Mucosa of gallbladder (tissue), 1 donor: ENCODE measurements at regions not wholly inside any gene's neighbourhood (a gene's known extent, or its start where the extent isn't known, plus 50 kb on each side); places are given as distances from the start of the nearest gene placed in this dataset.

Experiments
- DNase-seq: peaks from one replicate; pipeline ENCODE4 v3.0.0-alpha.2; 2020; ENCODE audit warnings: low spot score
- donor health status: DM: no; HTN: no; CAD: no.

- DNase-seq: no peak
These were observed 60.5 kb upstream of the MEDAG start for GRCh38 chr13:30845297-30846214.

GRCh38 chr13:30846311-30846710 is 59.8 kb upstream of the MEDAG start:
- no peak for DNase-seq

GRCh38 chr13:30846866-30847265 is 59.2 kb upstream of the MEDAG start:
- DNase-seq: no peak

DNA sequence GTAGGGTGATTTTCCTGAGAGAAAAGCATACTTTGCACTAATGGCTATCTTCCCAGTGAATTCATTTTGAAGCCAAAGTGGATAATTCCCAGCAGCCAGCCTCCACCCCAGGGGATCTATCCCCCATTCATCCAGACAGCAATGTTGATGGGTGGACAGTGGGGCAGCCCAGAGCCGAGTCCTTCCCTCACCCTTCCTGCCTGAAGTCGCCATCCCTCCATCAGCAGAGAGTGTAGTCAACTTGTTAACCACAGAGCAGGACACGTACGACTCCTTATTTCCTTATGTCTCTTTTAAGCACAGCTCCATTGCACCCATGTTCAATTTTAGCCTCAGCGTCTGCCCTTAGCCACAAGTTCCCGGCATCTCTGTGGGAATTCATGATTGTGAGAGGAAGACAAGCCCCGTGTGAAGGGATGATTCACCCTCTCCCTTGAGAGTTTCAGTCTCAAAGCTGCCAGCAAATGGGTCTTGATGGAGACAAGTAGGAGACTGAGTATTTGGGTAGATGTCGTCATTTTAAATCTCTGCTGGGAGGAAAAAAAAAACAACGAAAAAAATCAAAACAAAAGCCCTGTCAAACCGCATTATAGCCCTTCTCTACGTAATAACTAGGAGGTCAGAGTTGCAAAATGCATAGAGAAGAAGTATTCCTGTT is 58.3 kb upstream of the MEDAG start:
- DNase-seq: peak; percentile 23

DNA sequence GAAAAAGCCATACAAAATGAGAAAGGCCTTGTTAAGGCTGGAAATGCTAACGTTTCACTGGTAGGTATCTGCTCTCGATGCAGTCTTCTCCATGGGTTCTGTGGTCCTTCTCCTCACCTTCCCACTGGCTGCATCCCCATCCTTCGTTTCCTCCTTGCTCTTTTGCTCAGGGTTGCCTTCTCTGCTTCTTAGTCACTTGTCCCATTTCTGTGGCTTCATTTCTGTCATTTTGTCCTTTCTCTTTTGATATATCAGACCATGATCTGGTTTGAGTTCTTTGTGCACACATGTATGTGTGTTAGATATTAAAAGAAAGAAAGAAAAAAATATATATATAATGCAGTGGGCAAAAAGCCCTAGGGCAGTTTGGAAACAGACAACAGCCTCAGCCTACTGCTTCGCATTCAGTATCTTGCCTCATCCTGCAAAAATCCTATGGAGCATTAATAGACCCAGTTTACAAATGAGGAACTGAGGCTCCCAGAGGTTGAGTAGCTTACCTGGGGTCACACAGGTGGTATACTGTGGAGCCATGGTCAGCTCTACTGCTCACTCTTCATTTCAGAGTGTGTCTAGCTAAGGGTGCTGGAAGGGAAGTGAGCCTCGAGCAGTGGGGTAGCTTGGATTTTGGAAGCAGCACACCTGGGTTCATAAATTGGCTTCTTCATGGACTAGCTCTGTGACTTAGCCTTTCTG is 57.6 kb upstream of the MEDAG start:
- no peak for DNase-seq

GRCh38 chr13:30849611-30850010 is 56.5 kb upstream of the MEDAG start:
- DNase-seq: no peak

- DNase-seq: no peak
These were observed 55.7 kb upstream of the MEDAG start for GRCh38 chr13:30850204-30850866.

DNA sequence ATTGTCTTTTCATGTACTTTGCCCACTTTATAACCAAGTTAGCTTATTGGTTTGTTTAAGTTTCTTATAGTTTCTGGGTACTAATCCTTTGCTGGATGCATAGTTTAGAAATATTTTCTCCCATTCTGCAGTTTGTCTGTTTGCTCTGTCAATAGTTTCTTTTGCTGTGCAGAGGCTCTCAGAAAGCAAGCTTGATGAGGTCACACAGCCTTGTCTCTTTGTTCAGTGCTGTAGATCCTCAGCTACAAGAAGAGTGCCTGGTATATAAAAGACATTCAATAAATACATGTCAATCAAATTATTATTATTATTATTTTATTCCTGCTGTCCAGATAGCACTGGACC is 55.2 kb upstream of the MEDAG start:
- no peak for DNase-seq

DNA sequence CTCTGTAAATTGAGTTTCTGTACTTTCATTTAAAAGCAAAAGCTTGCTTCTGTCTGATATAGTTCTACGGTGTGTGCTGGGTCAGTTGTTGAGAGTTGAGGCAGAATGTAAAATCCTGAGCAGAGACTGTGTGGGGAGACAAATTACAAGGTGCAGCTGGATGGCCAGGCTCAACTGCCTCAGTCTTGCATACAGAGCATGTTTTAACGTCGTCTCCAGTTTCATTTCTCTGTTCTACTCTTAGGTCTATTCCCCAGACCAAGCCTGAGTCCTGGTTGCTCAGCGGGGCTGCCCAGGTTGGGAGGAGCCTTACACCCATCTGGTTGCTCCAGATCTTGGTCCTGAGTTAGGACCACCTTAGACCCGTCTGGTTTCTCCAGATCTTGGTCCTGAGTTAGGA is 54.4 kb upstream of the MEDAG start:
- no peak for DNase-seq

GRCh38 chr13:30855569-30855968 is 50.5 kb upstream of the MEDAG start:
- no peak for DNase-seq

GRCh38 chr13:30856005-30856790 is 49.9 kb upstream of the MEDAG start:
- no peak for DNase-seq
